ENCODE measurements at regions not wholly inside any gene's neighbourhood (a gene's known extent, or its start where the extent isn't known, plus 50 kb on each side); places are given as distances from the start of the nearest gene placed in this dataset.

- DNase-seq (ENCODE audit: low read depth in 4 of 4, low spot score in 1 of 4): no peak
Measured at GRCh38 chr2:204012072-204012653, 75.6 kb downstream of the ICOS start.

- no peak for DNase-seq (ENCODE audit: low read depth in 4 of 4, low spot score in 1 of 4)
Measured at GRCh38 chr2:204015118-204015843, 78.7 kb downstream of the ICOS start.

GRCh38 chr2:204018717-204019116 is 82.2 kb downstream of the ICOS start:
- no peak for DNase-seq (ENCODE audit: low read depth in 4 of 4, low spot score in 1 of 4)

GRCh38 chr2:204019572-204020501 is 83.3 kb downstream of the ICOS start:
- peak in 2 of 4 experiments; percentile 40 to 59 for DNase-seq (ENCODE audit: low read depth in 4 of 4, low spot score in 1 of 4)

GRCh38 chr2:204021290-204022081 is 84.9 kb downstream of the ICOS start:
- DNase-seq (ENCODE audit: low read depth in 4 of 4, low spot score in 1 of 4): no peak

- no peak for DNase-seq (ENCODE audit: low read depth in 4 of 4, low spot score in 1 of 4)
Measured at GRCh38 chr2:204022550-204022949, 86.0 kb downstream of the ICOS start.

- no peak for DNase-seq (ENCODE audit: low read depth in 4 of 4, low spot score in 1 of 4)
Measured at GRCh38 chr2:204023088-204023487, 86.5 kb downstream of the ICOS start.

GRCh38 chr2:204024503-204024902 is 87.9 kb downstream of the ICOS start:
- DNase-seq (ENCODE audit: low read depth in 4 of 4, low spot score in 1 of 4): no peak

- no peak for DNase-seq (ENCODE audit: low read depth in 4 of 4, low spot score in 1 of 4)
Measured at GRCh38 chr2:204024906-204025475, 88.4 kb downstream of the ICOS start.

- no peak for DNase-seq (ENCODE audit: low read depth in 4 of 4, low spot score in 1 of 4)
Measured at GRCh38 chr2:204026294-204026693, 89.7 kb downstream of the ICOS start.

GRCh38 chr2:204027091-204027490 is 90.5 kb downstream of the ICOS start:
- no peak for DNase-seq (ENCODE audit: low read depth in 4 of 4, low spot score in 1 of 4)

GRCh38 chr2:204030322-204030721 is 93.8 kb downstream of the ICOS start:
- no peak for DNase-seq (ENCODE audit: low read depth in 4 of 4, low spot score in 1 of 4)

- DNase-seq (ENCODE audit: low read depth in 4 of 4, low spot score in 1 of 4): no peak
Measured at GRCh38 chr2:204031056-204031455, 94.5 kb downstream of the ICOS start.

GRCh38 chr2:204032301-204032700 is 95.7 kb downstream of the ICOS start:
- no peak for DNase-seq (ENCODE audit: low read depth in 4 of 4, low spot score in 1 of 4)

- no peak for DNase-seq (ENCODE audit: low read depth in 4 of 4, low spot score in 1 of 4)
Measured at GRCh38 chr2:204033611-204034495, 97.3 kb downstream of the ICOS start.

- no peak for DNase-seq (ENCODE audit: low read depth in 4 of 4, low spot score in 1 of 4)
Measured at GRCh38 chr2:204036706-204037105, 100.1 kb downstream of the ICOS start.

- no peak for DNase-seq (ENCODE audit: low read depth in 4 of 4, low spot score in 1 of 4)
Measured at GRCh38 chr2:204037286-204037685, 100.7 kb downstream of the ICOS start.

GRCh38 chr2:204039298-204039838 is 102.8 kb downstream of the ICOS start:
- no peak for DNase-seq (ENCODE audit: low read depth in 4 of 4, low spot score in 1 of 4)

GRCh38 chr2:204040016-204040415 is 103.5 kb downstream of the ICOS start:
- no peak for DNase-seq (ENCODE audit: low read depth in 4 of 4, low spot score in 1 of 4)
